Endothelial cell of umbilical vein (primary cell): ENCODE measurements at regions not wholly inside any gene's neighbourhood (a gene's known extent, or its start where the extent isn't known, plus 50 kb on each side); places are given as distances from the start of the nearest gene placed in this dataset.

Experiments used
- BruUV-seq: library from RNA; stranded (reverse); fragments of 400-500 nt; replicated peaks from 2 replicates; lab custom pipeline; 2021; lab: Mats Ljungman, UMichigan
- CTCF ChIA-PET: fragments of 300-600, 350-600 bp; sonication (Branson Sonifier 250); formaldehyde crosslinking; loops from one replicate; lab custom pipeline; 2021; ENCODE audit warnings: antibody characterized with exemption, inconsistent platforms; lab: Charles Lee
- POLR2A ChIA-PET: fragments of 300-600, 350-600 bp; sonication (Branson Sonifier 250); formaldehyde crosslinking; loops from one replicate; lab custom pipeline; 2021; ENCODE audit warnings: antibody characterized with exemption, inconsistent platforms; lab: Charles Lee
- DNase-seq: peaks from one replicate; pipeline ENCODE4 v3.0.0-alpha.2; 2011; ENCODE audit warnings: low read depth, low spot score
- FAIRE-seq: peaks from 2 replicates; lab custom pipeline; 2011; peaks lifted over from hg19 to GRCh38; lab: Jason Lieb, UNC
- H2AFZ ChIP-seq: 2 replicates; pipeline ENCODE4 v1.6.0; 2012; ENCODE audit warnings: low read depth, low read length, control low read depth, inconsistent platforms
- H3K27ac ChIP-seq: 2 replicates; pipeline ENCODE4 v1.5.1; 2011; ENCODE audit warnings: low read depth, mild to moderate bottlenecking, control low read depth, low read length, moderate library complexity; ENCODE audit not compliant: insufficient read depth
- H3K27me3 ChIP-seq, 2 experiments: 2 replicates each; pipeline versions ENCODE4 v1.6.0 to v1.6.1; 2011; ENCODE audit warnings: low read length in 2 of 2, mixed read lengths in 1 of 2; ENCODE audit not compliant: control insufficient read depth in 2 of 2, insufficient read depth in 2 of 2
- H3K36me3 ChIP-seq, 2 experiments: 2 replicates in 1 of 2; 3 replicates in 1 of 2; pipeline ENCODE4 v1.5.1; 2011; ENCODE audit warnings: low read length in 2 of 2, mild to moderate bottlenecking in 1 of 2, moderate library complexity in 1 of 2; ENCODE audit not compliant: control insufficient read depth in 2 of 2, insufficient read depth in 2 of 2; ENCODE audit errors: extremely low read depth in 1 of 2
- H3K4me1 ChIP-seq: 3 replicates; pipeline ENCODE4 v1.5.1; 2011; ENCODE audit warnings: mild to moderate bottlenecking, low read length; ENCODE audit not compliant: control insufficient read depth, insufficient read depth; ENCODE audit errors: extremely low read depth
- H3K4me2 ChIP-seq: 2 replicates; pipeline ENCODE4 v1.6.1; 2011; ENCODE audit warnings: low read length, control low read depth, mixed read lengths; ENCODE audit not compliant: insufficient read depth
- H3K4me3 ChIP-seq, 3 experiments: fragments of 200-600 bp in 1 of 3; sonication (generic), shearing (Covaris generic) in 1 of 3; replicated peaks in 1 of 3; 2 replicates each; pipeline ENCODE4 v1.5.1; 2011 to 2016; ENCODE audit warnings: control low read depth in 3 of 3, low read length in 3 of 3, mild to moderate bottlenecking in 2 of 3, inconsistent platforms in 1 of 3, low read depth in 1 of 3, moderate library complexity in 1 of 3; ENCODE audit not compliant: insufficient read depth in 1 of 3
- H3K79me2 ChIP-seq: 2 replicates; pipeline ENCODE4 v1.6.0; 2012; ENCODE audit warnings: low read length, inconsistent platforms; ENCODE audit not compliant: control insufficient read depth, insufficient read depth
- H3K9ac ChIP-seq: replicated peaks from 2 replicates; pipeline ENCODE3; 2011; ENCODE audit warnings: low read length, control low read depth; ENCODE audit not compliant: insufficient read depth; ENCODE audit errors: extremely low read depth
- H3K9me1 ChIP-seq: replicated peaks from 3 replicates; pipeline ENCODE4 v1.6.0; 2011; ENCODE audit warnings: mild to moderate bottlenecking, low read length; ENCODE audit not compliant: control insufficient read depth, insufficient read depth; ENCODE audit errors: extremely low read depth
- H3K9me3 ChIP-seq: replicated peaks from 2 replicates; pipeline ENCODE4 v1.5.1; 2012; ENCODE audit warnings: low read length, inconsistent platforms; ENCODE audit not compliant: control insufficient read depth, insufficient read depth
- H4K20me1 ChIP-seq: replicated peaks from 2 replicates; pipeline ENCODE3; 2011; ENCODE audit warnings: mild to moderate bottlenecking, low read length; ENCODE audit not compliant: control insufficient read depth, insufficient read depth; ENCODE audit errors: extremely low read depth
- EZH2 ChIP-seq: IDR thresholded peaks from 2 replicates; pipeline ENCODE4 v1.6.1; 2012; ENCODE audit warnings: borderline replicate concordance, low read depth, mild to moderate bottlenecking, moderate library complexity, low read length, inconsistent platforms; ENCODE audit not compliant: severe bottlenecking
- FOS ChIP-seq: IDR thresholded peaks from 2 replicates; pipeline ENCODE4 v1.6.1; 2011; ENCODE audit warnings: mild to moderate bottlenecking, low read length, moderate library complexity, borderline replicate concordance; ENCODE audit not compliant: insufficient read depth
- GATA2 ChIP-seq: IDR thresholded peaks from 2 replicates; pipeline ENCODE4 v1.7.0; 2011; ENCODE audit warnings: low read depth, mild to moderate bottlenecking, moderate library complexity, mixed read lengths, low read length; ENCODE audit not compliant: insufficient read length, insufficient read depth
- JUN ChIP-seq: IDR thresholded peaks from 2 replicates; pipeline ENCODE4 v1.6.1; 2011; ENCODE audit warnings: borderline replicate concordance, low read depth; ENCODE audit not compliant: insufficient read length, insufficient read depth
- MYC ChIP-seq: IDR thresholded peaks from one replicate; pipeline ENCODE4 v1.6.1; 2011; ENCODE audit warnings: mild to moderate bottlenecking, low read depth, low read length
- POLR2A ChIP-seq: IDR thresholded peaks from 2 replicates; pipeline ENCODE4 v1.6.1; 2012; ENCODE audit warnings: low read depth, mild to moderate bottlenecking, control low read depth, low read length
- POLR2AphosphoS5 ChIP-seq: IDR thresholded peaks from 2 replicates; pipeline ENCODE4 v1.6.1; 2012; ENCODE audit warnings: low read depth, mild to moderate bottlenecking, control low read depth, low read length, moderate library complexity; ENCODE audit not compliant: insufficient read depth
- dilution Hi-C: fragments of 300-500 bp; cut with MboI; formaldehyde crosslinking; loops from one replicate; pipeline ENCODE4 v1.15.0; 2019; ENCODE audit warnings: low sequenced_read_pairs; ENCODE audit not compliant: extremely low pct_ligation_motif_present
- intact Hi-C: fragments of 100-400 bp; cut with micrococcal nuclease; formaldehyde crosslinking; loops from one replicate; pipeline ENCODE4 v1.10.0; 2022
- TF ChIP-seq, protein P1 (sequence below): IDR thresholded peaks from 2 replicates; pipeline ENCODE4 v1.6.1; 2011; ENCODE audit not compliant: insufficient read depth, insufficient read length
- TF ChIP-seq, protein P2 (sequence below), 2 donors: IDR thresholded peaks; 1 replicate in 1 of 2; 2 replicates in 1 of 2; pipeline ENCODE4 v1.5.1; 2011; ENCODE audit warnings: low read length in 2 of 2, mild to moderate bottlenecking in 2 of 2, moderate library complexity in 2 of 2, control low read depth in 1 of 2, inconsistent platforms in 1 of 2, low read depth in 1 of 2; ENCODE audit not compliant: insufficient read depth in 1 of 2; ENCODE audit errors: extremely low read depth in 1 of 2

DNA sequence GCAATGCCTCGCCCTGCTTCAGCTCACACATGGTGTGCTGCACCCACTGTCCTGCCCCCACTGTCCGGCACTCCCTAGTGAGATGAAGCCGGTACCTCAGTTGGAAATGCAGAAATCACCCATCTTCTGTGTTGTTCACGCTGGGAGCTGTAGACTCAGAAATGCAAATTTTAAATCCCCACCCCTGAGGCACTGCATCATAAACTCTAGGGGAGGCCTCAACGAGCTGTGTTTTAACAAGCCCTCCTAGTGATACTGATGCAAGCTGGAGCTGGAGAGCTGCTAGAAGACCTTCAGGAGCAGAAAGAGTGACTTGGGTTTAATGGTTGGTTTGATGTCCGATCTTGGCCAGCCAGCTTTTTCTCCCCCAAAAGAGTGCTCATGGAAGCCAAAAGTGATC is 146.0 kb upstream of the MAST4 start:
- Histone ChIP-seq H3K4me2 (no peak overlapping the region), H3K36me3 (no peaks in the 10 kb centered on the region), H3K27me3 (no peaks in the 10 kb centered on the region), H4K20me1 (no peaks in the 10 kb centered on the region), H3K27ac (no peak overlapping the region), H3K79me2 (no peaks in the 10 kb centered on the region), H3K9me1 (no peaks in the 10 kb centered on the region), H2AFZ (no peak overlapping the region), H3K4me3 (no peak overlapping the region), H3K9ac (no peak overlapping the region), H3K4me1 (no peaks in the 10 kb centered on the region), H3K9me3 (no peaks in the 10 kb centered on the region)
- CTCF ChIA-PET, result interaction anchor here (1.3 kb wide), 1 partner anchor 9 kb away, joined by 3 read pairs; no protein-coding TSS in a partner anchor
- FAIRE-seq, result no peak
- no TSS peak for BruUV-seq
- intact Hi-C loops, result no loop called here
- TF ChIP-seq JUN (no peak), POLR2AphosphoS5 (no peak), POLR2A (no peak), FOS (no peak), EZH2 (no peak), MYC (no peak), GATA2 (no peak)
- TF ChIP-seq, protein P1, sequence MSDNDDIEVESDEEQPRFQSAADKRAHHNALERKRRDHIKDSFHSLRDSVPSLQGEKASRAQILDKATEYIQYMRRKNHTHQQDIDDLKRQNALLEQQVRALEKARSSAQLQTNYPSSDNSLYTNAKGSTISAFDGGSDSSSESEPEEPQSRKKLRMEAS, result no peak
- TF ChIP-seq, protein P2, sequence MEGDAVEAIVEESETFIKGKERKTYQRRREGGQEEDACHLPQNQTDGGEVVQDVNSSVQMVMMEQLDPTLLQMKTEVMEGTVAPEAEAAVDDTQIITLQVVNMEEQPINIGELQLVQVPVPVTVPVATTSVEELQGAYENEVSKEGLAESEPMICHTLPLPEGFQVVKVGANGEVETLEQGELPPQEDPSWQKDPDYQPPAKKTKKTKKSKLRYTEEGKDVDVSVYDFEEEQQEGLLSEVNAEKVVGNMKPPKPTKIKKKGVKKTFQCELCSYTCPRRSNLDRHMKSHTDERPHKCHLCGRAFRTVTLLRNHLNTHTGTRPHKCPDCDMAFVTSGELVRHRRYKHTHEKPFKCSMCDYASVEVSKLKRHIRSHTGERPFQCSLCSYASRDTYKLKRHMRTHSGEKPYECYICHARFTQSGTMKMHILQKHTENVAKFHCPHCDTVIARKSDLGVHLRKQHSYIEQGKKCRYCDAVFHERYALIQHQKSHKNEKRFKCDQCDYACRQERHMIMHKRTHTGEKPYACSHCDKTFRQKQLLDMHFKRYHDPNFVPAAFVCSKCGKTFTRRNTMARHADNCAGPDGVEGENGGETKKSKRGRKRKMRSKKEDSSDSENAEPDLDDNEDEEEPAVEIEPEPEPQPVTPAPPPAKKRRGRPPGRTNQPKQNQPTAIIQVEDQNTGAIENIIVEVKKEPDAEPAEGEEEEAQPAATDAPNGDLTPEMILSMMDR (IDR thresholded peaks at IDR 0.05; ENCODE audit: extremely low read depth in 1 of 2, insufficient read depth in 1 of 2, low read depth in 1 of 2, low read length in 2 of 2), result no peak
- POLR2A ChIA-PET, result interaction anchor here (0.5 kb wide), 1 partner anchor 193 kb away, joined by 3 read pairs; no protein-coding TSS in a partner anchor
- dilution Hi-C loops, result no loop called here
- no peak for DNase-seq
